Astrocyte of the spinal cord (primary cell): ENCODE measurements at regions not wholly inside any gene's neighbourhood (a gene's known extent, or its start where the extent isn't known, plus 50 kb on each side); places are given as distances from the start of the nearest gene placed in this dataset.
"Not testable (repeated sequence)": the region's sequence is repeated elsewhere in the genome, so short reads cannot be mapped to it uniquely, and the experiment has no call there.

Experiments used
- DNase-seq: peaks from one replicate; pipeline ENCODE4 v3.0.0; 2011; ENCODE audit warnings: low read depth, low spot score
- H3K4me3 ChIP-seq: 2 replicates; pipeline ENCODE4 v1.5.1; 2011; ENCODE audit warnings: low read depth, mild to moderate bottlenecking, low read length, moderate library complexity
- CTCF ChIP-seq: IDR thresholded peaks from 2 replicates; pipeline ENCODE4 v1.5.1; 2012; ENCODE audit warnings: low read depth, mild to moderate bottlenecking, low read length, inconsistent platforms
- in situ Hi-C: cut with HindIII; loops from 2 replicates; pipeline ENCODE4 v1.10.0; 2017; ENCODE audit warnings: low sequenced_read_pairs

GRCh38 chr16:88144028-88144511, 192.8 kb downstream of the BANP start:
- H3K4me3 ChIP-seq, result no peak overlapping the region
- no peak for TF ChIP-seq CTCF
- in situ Hi-C loops, result no loop called here
- no peak for DNase-seq

- in situ Hi-C loops, H3K4me3 ChIP-seq, DNase-seq: not testable (repeated sequence)
These were observed 194.1 kb downstream of the BANP start for GRCh38 chr16:88145376-88145775.

GRCh38 chr16:88145824-88146405, 194.7 kb downstream of the BANP start:
- H3K4me3 ChIP-seq, DNase-seq, in situ Hi-C loops: not testable (repeated sequence)

GRCh38 chr16:88148078-88148477, 196.8 kb downstream of the BANP start:
- DNase-seq, in situ Hi-C loops, H3K4me3 ChIP-seq: not testable (repeated sequence)

GRCh38 chr16:88148682-88149081, 197.4 kb downstream of the BANP start:
- in situ Hi-C loops, H3K4me3 ChIP-seq, DNase-seq: not testable (repeated sequence)

GRCh38 chr16:88149158-88149603, 197.9 kb downstream of the BANP start:
- H3K4me3 ChIP-seq, DNase-seq, in situ Hi-C loops: not testable (repeated sequence)

GRCh38 chr16:88149663-88150062, 198.4 kb downstream of the BANP start:
- H3K4me3 ChIP-seq, DNase-seq, in situ Hi-C loops: not testable (repeated sequence)

- H3K4me3 ChIP-seq, in situ Hi-C loops, DNase-seq: not testable (repeated sequence)
These were observed 199.4 kb downstream of the BANP start for GRCh38 chr16:88150456-88151128.

GRCh38 chr16:88151129-88151499, 199.9 kb downstream of the BANP start:
- DNase-seq, in situ Hi-C loops: not testable (repeated sequence)

GRCh38 chr16:88151859-88152843, 200.9 kb downstream of the BANP start:
- in situ Hi-C loops, DNase-seq, H3K4me3 ChIP-seq: not testable (repeated sequence)

More at GRCh38 chr16:88151129-88151499, 199.9 kb downstream of the BANP start:
- not testable (repeated sequence) for H3K4me3 ChIP-seq

GRCh38 chr16:88152879-88153278, 201.6 kb downstream of the BANP start:
- DNase-seq, in situ Hi-C loops, H3K4me3 ChIP-seq: not testable (repeated sequence)

- DNase-seq, in situ Hi-C loops, H3K4me3 ChIP-seq: not testable (repeated sequence)
These were observed 202.3 kb downstream of the BANP start for GRCh38 chr16:88153516-88153915.

- H3K4me3 ChIP-seq, DNase-seq, in situ Hi-C loops: not testable (repeated sequence)
These were observed 203.7 kb downstream of the BANP start for GRCh38 chr16:88154886-88155285.

- in situ Hi-C loops, DNase-seq, H3K4me3 ChIP-seq: not testable (repeated sequence)
These were observed 204.4 kb downstream of the BANP start for GRCh38 chr16:88155681-88156080.

- DNase-seq, in situ Hi-C loops, H3K4me3 ChIP-seq: not testable (repeated sequence)
These were observed 205.5 kb downstream of the BANP start for GRCh38 chr16:88156640-88157283.
